ENCODE measurements at regions not wholly inside any gene's neighbourhood (a gene's known extent, or its start where the extent isn't known, plus 50 kb on each side); places are given as distances from the start of the nearest gene placed in this dataset.

GRCh38 chr22:35014812-35015211 is 51.1 kb upstream of the ISX start:
- no peaks in the 10 kb centered on the region for H3K27me3 Mint-ChIP-seq
- no peaks in the 10 kb centered on the region for H3K36me3 Mint-ChIP-seq
- H3K4me3 Mint-ChIP-seq, result no peak overlapping the region
- H3K9me3 Mint-ChIP-seq, result no peaks in the 10 kb centered on the region
- H3K27ac Mint-ChIP-seq, result peak overlapping the region; percentile 42
- no peaks in the 10 kb centered on the region for H3K4me1 Mint-ChIP-seq
